ENCODE measurements at regions not wholly inside any gene's neighbourhood (a gene's known extent, or its start where the extent isn't known, plus 50 kb on each side); places are given as distances from the start of the nearest gene placed in this dataset.
"Not testable (repeated sequence)": the region's sequence is repeated elsewhere in the genome, so short reads cannot be mapped to it uniquely, and the experiment has no call there.

DNA sequence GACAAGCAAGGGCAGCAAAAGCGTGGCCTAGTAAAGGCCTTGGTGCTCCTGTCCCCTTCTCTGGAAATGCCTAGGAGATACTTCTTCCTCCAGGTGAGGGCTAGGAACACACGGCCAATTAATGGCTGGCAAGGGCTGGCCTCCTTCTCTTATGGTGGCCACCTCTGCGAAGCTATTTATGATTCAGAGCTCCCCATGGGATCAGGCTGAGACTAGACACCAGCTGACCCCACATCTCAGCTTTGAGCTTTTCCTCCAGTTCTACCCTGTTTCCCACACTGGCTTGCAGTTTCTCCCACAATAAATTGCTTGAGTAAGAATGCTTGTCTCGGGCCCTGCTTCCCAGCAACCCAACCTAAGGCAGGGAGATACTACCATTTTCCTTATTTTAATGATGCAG lies 53.7 kb downstream of the CAMK2N1 start:
- no peak for DNase-seq

DNA sequence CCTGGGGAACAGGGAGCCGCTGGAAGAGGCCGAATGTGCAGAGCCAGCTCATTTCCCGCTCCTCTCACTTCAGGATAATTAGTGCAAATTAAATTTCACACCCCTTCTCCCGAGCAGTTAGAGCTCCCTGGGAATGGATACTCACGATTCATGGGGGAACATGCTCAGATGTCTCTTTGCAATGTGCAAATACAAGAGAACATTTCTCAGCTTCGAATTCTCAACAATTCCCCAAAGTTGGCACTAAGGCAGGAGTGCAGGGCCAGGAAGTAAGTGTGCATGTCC lies 54.9 kb downstream of the CAMK2N1 start:
- DNase-seq: no peak

DNA sequence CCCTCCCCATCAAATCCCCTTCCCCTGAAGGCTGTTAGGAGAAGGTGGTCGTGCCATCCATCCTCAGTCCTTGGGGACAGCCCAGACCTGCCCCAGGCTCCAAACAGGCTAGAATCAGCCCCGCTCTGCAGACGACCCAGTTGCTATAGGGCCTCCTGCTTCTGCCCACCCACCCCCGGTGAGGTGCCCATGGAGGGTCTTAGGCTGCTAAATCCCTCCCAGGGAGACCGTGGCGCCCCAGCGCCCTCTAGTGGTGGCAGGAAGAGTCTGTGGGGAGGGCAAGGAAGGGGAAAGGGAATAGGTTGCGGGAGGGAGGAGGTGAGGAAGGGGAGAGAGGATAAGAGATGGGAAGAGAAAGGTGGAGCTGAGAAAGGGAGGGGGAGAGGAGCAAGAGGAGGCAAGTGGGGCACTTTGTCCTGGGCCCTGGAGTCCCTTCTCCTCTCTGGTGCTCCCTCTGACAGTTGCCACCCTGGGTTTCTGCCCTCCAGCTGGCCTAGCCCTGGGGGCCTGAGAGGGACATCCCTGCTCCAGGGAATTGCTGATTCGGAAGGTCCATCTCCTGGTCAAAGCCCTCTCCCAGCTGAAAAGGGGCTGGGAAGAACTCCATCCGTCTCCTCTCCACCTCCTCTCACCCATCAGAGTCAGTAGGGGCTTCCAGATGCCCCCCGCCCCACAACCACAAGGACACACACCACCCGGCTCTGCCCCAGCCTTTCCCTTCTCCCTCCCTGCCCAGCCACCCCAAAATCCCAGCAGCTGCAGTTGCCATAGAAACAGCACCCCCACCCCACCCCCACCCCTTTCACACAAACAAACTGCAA lies 55.4 kb downstream of the CAMK2N1 start:
- DNase-seq: peak; percentile 10 to 22 (median 16)

DNA sequence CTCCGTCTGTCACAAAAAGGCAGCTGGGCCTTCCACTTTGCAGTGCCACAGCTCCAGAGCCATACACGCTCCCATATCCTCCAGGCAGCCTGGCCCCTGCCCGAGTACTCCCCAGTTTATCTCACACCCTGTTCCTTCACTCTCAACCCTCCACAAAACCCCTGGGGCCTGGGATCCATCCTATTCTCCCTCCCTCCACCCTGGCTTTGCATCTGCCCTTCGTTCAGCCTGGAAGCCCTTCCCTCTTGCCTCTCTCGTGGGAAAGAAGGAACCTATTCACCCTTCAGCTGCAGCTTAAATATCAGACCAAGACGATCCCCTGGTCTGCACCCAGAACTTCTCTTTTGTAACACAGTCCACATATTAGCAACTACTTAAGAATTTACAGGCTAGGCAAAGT lies 56.7 kb downstream of the CAMK2N1 start:
- no peak for DNase-seq

DNA sequence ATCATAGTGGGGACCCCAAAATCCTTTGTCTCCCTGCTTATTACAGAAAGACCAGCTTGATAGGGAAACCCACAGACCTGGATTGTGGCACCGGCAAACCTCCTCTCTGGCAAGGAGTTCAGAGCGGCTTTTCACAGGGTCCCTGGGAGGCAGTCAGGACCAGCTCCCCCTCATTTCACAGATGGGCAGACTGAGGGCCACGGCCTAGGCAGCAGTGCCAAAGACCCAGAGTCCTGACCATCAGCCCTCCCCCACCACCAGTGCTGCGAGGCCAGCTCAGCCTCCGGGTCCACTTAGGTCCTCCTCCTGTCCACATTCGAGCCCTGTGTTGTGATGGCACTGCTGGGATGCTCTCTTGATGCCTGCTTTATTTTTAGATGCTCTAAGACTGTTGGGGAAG lies 57.2 kb downstream of the CAMK2N1 start:
- DNase-seq: no peak

DNA sequence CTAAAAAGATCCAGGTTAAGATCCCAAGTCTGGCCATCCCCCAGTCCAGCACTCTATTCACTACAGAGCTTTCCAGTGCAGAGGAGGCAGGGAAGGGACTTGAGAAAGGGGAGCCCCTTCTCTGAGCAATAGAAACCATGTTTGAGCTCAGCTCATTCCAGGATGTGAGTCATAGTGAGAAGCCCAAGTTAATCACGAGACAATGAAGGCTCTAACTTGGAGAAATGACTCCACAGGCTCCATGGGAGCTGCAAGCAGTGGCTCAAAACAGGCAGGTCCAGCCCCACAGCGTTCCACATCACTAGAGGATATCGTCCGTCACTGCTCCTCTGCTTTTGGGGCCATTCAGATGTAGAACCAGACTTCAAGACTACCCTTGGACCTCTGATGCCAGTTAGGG lies 59.1 kb downstream of the CAMK2N1 start:
- DNase-seq: peak in 1 of 3 donors; percentile 77

DNA sequence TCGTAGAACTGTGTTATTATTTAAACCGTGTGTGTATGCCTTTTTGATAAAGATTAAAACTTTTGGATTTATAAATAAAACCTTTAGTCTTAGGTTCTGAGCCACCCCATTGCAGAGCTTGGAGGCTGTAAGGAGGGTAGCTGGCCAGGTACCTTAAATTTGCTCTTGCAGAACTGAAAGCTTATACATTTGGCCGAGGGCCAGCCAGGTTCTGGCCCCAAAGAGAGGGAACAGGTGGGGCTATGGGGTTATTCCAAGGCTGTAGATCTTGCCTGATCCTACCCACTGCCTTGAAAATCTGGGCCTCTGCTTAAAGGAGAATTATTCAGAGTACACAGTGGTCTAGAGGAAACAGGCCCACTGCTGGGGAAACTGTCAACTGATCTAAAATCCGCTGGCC lies 59.6 kb downstream of the CAMK2N1 start:
- no peak for DNase-seq

DNA sequence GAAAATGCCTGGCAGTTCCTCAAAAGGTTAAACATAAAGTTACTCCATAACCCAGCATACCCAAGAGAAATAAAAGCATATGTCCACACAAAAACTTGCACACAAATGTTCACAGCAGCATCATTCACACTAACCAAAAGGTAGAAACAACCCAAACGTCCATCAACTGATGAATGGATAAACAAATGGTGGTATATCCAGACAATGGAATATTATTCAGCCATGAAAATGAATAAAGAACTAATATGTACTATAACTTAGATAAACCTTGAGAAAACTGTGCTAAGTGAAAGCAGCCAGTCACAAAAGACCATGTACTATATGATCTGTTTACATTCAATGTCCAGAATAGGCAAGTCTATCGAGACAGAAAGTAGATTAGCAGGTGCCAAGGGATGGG lies 60.4 kb downstream of the CAMK2N1 start:
- no peak for DNase-seq

DNA sequence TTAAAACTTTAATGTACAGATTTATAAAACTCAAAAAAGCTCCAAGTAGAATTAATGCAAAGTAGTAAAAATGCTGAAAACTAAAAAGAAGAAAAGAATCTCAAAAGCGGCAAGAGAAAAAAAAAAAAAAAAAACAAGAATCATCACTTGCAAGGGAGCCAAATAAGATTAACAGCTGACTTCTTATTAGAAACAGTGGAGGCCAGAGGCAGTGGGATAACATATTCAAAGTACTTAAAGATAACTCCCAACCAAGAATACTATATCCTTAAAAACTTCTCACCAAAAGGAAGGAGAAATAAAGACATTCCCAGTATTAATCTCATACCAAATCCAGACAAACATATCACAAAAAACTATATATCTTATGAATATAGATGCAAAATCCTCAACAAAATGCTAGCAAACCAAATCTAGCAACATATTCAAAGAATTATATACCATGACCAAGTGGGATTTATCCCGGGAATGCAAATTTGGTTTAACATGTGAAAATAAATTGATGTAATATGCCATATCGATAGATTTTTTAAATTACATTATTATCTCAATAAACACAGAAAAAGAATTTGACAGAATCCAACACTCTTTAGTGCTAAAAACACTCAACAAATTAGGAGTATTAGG lies 62.7 kb downstream of the CAMK2N1 start:
- no peak for DNase-seq

DNA sequence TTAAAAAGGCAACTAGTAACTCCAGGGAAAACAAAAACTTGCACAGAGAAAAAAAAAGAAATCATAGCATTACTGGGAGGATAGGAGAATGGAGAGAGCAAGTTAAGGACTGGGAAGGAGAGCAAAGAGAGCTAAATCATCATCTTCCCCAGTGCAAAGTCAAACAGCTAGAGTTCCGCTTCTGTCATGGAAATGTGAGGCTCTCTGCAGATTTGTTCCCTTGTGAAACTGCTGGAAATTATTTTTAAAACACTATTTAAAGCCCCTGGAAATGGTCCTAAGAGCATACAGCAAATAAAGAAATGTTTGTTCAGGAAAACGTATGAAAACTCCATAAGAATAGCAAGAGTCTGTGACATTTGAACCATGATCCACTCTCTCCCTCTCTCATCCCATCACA lies 64.6 kb downstream of the CAMK2N1 start:
- DNase-seq: no peak

DNA sequence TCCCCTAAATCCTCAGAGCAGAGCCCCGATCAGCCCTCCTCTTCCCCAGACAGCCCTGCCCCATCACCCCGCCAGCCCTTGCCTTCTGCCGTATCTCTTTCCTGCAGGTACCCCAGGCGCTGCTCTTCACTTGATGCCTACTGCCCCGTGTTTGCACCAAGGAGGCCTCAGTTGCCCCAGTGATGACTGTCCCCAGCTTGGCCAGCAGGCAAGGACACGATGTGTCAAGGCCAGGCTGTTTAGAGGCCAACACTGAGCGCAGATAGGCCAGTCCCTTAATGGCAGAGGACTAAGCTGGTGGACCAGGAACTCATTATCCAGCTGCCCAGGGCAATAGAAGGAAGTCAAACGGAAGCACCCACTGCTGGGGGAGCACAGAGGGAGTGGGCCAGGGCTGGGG lies 68.4 kb downstream of the CAMK2N1 start:
- DNase-seq: no peak

DNA sequence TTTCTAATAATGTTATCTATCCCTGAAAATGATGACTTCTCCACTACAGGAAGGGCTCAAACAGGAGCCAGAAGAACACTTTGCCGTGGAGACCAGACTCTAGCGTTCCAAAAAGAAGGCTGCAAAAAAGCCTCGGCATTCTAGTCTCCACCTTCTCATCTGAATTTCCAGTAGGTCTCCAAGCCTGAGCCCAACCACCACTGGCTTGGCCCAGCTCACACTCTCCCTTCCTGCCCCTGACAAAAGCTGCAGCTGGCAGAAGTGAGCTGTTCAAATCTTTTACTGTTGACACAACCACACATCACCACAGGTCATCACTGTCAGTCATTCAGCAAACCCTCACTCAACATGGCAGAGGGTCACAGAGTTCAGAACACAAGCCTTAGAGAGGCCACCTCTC lies 69.3 kb downstream of the CAMK2N1 start:
- DNase-seq: no peak

DNA sequence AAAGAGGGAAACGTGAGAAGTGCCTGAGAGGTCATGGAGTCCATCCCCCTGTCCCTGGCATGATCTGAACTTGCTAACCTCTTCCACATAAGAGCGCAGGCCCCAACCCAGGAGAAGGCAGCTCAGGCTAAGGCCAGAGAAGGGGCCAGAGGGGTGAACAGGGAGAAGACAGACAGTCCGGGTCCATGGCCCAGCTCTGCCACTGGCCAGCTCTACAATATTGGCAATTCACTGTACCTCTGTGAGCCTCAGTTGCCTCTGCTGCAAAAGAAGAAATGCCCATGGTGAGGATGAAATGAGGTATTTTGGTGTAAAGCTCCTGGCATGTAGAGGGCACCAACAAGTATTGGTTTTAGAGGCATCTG lies 72.3 kb downstream of the CAMK2N1 start:
- DNase-seq: no peak

DNA sequence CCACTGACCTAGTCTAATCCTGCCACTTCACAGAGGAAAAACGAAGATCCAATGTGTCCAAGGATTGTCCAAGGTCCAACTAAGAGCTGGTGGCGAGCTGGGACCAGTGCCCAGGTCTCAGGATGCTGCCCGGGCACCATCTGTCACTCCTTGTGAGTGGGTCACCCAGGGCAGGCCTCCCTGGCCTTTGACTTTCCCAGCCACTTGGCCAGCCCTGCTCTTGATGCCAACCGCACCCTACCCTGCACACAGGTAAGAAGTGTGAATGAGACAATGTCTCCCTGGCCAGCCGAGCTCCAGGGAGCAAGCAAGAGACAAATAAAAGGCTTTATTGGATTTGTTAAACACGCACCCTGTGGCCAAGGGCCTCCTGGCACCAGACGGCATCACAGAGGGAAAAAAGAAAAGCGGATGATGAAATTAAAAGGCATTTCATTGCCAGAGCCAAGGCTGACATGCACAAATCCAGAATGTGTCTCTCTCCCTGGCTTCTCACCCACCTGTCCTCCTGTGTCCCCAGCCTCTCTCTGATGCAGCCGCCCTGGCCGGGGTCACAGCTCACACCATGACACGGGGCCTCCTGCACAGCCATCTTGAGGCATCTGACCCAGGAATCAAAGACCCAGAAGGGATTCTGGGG lies 72.8 kb downstream of the CAMK2N1 start:
- no peak for DNase-seq

DNA sequence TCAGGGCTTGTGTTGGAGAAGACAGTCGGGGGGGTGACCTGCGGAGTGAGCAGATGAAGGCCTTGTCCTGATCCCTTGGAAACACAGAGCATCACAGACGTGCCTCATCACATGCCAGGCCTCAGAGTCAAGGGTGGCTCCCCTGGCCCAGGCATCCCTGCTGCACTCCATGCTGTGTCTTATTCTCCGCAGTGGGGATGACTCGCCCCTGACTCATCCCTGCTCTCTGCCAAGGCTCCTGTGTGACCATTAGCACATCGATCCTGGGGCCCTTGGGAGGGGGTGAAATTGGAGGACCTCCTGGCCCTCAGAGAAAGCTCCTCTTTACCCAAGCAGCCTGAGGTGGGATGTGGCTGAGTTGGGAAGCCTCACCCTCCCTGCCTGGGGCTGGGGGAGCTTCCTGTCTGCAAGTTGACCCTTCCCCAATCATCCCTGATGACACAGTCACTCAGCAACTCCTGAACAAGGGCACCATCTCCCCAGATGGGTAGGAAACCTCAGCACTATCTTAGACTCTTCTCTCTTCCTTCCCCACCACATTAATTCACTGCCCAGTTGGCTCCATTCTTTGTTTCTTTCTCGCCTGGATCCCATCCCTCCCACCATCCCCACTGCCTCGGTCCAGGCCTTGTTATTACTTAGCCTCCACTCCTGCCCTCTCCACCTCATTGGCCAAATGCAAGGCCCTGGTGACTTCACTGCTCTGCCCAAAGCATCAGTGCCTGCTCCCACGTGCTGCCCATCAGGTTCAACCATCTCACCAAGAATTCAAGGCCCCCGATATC lies 74.6 kb downstream of the CAMK2N1 start:
- peak in 1 of 3 donors; percentile 85 for DNase-seq

DNA sequence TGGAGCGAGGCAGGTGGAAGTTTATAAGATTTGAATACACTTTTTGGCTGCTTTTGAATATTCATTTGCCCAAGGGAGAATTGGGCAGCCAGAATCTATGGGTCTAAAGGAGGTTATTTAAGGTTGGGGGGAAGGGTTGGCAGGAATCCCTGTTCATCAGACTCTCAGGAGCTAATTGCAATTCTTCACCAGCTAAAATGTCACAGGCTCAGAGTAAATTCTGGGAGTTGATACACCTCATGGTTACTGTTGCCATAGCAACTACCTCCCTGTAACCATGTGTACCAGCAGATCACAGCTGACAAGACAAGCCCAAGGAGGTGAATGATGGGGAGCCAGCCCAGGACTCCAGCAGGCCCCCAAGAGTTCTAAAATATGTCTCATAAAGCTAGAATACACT lies 75.5 kb downstream of the CAMK2N1 start:
- no peak for DNase-seq

DNA sequence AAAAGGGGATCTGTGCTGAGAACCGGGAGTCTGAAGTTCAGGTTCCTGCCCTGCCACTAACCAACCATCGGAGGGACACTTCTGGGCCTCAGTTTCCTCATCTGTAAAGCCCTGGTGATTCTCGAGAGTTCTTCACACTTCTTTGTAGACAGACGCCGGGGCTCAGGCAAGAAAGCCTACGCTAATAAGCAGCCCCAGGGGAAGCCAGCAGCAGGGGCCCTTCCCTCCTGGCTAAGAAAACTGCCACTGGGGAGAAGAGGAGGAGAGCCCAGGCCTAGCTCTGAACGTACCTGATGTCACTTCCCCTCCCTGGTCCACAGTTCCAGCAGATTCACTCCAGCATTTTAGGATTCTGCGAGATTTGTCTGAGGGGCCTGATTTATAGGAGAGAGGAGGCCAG lies 76.0 kb downstream of the CAMK2N1 start:
- no peak for DNase-seq

DNA sequence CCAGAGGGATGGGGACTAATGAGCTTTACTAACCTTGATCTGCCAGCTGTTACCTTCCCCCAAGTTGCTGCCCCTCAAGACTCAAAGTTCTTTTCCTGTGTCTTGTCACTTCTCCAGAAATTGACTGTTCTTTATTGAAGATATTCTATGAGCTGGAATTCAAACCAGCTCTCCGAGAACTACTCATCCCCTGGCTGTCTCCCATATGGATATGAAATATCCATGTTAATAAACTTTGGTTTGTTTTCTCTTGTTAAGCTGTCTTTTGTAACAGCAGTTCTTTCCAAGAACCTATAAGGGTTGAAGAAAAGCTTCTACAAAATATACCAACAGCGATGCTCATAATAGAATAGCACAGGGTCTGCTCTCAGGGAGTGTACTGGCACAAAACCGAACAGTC lies 77.0 kb downstream of the CAMK2N1 start:
- DNase-seq: no peak

DNA sequence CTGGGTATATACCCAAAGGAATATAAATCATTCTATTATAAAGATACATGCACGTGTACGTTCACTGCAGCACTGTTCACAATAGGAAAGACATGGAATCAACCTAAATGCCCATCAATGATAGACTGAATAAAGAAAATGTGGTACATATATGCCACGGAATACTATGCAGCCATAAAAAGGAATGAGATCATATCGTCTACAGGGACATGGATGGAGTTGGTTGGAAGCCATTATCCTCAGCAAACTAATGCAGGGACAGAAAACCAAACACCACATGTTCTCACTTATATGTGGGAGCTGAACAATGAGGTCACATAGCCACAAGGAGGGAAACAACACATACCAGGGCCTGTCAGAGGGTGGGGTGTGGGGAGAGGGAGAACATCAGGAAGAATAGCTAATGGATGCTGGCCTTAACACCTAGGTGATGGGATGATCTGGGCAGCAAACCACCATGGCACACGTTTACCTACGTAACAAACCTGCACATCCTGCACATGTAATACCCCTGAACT lies 77.8 kb downstream of the CAMK2N1 start:
- DNase-seq: not testable (repeated sequence)

DNA sequence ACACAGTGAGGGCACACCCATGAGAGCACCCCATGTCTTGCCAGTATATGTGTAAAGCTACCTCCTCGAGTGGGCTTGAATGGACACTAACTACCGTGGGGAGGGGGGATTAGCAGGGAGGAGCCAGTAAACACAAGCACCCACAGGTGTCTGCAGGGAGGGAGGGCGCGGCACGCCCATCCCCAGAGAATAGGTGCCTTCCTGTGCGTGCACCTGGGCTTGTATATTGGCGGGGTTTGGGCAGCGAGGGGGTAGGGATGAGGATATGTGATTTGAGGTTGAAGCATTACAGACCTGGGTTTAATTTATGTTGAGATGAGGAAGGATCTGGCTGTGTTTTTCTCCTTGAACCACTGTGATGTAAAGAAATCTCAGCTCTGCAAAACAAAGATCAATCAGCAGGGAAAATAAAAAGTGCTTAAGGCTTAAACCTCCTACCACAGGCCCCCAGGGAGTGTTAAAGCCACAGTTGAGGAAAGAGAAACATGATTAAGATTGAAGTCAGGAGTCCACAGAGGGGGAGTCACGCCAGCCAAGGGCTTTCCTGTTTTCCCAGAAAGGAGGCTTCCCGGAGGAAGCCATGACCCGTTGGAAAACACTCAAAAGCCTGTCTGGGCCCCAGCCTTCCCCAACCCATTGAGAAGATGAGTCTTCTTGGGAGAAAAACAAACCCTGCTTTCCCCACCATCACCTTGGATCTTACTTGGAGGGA lies 80.0 kb downstream of the CAMK2N1 start:
- DNase-seq: peak in 1 of 3 donors; percentile 91

DNA sequence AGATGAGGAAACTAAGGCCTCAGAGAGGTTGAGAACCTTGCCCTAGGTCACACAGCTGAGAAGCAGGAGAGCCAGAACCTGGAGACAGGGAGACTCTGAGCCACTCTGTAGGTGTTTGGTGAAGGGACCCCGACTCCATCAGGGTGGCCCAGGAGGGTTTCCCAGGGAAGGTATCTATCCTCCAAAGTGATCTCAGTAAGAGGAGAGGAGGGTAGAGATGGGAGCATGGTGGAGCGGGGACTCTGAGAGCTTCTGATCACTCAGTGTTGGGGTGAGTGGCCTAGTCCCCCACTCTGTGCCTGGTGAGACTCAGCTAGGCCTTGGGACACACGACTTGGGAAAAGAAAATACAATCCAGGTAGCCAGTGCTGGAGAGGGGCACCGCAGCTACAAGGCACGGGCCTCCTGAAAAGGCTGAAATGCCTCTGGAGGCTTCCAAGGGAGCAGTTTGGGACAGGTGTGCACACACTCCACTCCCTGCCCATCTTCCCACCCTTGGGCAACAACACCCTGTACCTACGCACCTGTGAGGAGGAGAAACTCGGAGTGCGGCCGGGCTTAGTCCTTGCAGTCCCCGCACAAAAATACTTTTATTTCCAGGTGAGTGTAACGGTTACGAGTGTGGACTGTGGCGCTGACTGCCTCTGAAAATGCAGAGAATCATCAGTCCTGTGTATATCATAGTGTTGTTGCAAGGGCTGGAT lies 80.8 kb downstream of the CAMK2N1 start:
- DNase-seq: no peak

Data from muscle of back (tissue), 3 donors.